ENCODE measurements at regions not wholly inside any gene's neighbourhood (a gene's known extent, or its start where the extent isn't known, plus 50 kb on each side); places are given as distances from the start of the nearest gene placed in this dataset.
"Not testable (repeated sequence)": the region's sequence is repeated elsewhere in the genome, so short reads cannot be mapped to it uniquely, and the experiment has no call there.

DNA sequence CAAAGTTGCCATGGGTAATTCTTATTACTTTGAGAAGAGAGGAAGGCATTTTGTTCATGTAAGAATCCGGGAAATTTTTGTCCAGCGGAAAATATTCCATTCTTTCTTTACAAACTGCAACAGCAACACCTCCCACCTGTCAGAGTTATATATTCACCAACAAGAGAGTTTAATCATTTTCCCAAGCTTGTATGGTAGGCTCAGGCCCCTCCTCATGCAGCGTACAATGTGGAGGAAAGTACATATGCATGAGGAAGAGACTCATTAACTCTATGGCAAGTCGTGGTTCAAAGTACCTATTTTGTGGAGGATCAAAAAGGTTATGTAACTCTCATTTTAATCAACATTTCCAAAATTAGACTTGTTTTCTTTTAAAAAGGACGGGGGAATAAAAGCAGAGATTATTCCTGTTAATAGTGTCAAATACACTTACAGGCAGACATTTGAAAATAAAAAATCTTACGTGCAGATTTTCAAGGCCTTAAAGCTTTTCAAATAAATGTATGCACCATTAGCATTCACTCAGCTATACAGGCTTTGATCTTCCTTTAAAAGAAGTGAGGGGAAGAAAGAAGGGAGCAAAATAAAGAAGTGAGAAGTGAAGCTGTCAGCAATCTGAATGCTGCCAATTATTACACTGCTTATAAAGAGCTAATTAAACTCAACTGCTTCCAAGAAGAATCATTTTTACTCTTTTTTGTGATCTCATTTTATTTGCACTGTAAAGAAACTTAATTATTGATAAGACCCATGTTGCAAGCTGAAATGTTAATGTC is 204.8 kb downstream of the FAT4 start:
- DNase-seq, result no peak

DNA sequence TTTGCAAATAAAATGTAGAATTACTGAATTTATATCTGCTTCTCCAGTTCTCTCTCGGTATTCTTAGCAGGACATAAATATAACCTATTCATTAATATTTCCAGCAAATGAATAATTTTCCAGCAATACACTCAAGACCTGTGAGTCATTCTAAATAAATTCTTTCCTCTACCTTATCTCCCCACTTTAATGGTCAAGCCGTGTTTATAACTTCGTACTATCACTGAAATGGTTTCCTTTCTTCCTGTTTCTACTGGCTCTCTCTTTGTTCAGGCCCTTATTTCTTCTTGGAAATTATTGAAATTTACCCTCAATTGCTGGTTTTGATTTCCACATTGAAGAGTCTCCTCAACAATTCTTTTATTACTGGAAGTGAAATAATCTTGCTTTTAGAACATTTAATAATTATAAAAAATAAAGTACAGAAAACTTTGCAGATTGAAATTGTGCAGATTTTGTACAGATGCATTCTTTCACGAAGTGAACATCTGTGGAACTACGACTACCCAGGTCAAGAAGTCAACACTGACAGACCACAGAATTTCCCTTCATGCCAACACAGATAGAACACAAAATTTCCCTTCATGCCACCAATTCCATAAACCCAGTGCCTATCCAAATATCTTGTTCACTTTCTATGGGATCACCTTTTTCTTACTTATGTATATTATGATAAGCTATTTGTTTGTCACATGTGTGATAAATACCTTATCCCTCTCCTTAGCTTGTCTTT is 205.7 kb downstream of the FAT4 start:
- no peak for DNase-seq

DNA sequence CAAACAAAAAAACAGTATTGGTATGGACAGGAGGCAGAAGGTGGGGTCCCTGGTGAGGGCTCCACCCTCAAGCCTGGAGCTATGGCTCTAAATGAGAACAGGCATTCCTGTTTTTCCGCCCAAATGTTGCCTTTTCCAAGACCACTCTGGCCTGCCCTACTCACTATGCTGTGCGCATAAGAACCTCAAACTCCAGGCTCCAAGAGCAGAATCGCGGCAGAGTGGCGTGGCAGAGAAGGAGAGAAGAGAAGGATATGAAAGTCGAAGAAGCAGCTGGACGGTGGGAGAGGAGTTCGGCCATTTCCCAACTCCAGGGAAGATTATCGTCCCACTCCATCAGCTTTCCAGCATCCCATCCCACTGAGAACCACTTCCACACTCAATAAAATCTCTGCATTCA is 207.8 kb downstream of the FAT4 start:
- DNase-seq, result no peak

DNA sequence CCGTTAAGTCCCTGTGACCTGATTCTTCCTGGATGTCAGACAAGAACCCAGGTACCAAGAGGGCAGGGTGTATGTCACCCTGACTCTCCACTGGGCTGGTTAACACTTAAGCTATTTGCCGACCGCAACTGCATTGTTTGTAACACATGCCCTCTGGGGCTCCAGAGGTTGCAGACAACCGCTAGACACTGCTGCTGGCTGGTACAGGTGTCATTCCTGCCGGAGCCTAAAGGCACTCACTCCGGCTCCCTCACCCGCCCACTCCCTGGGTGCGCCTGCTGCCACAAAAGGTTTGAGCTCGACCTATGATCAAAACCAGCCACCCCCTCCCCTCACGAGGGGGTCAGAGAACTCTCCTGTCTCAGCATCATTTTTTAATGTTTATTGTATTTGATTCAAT is 208.2 kb downstream of the FAT4 start:
- no peak for DNase-seq

DNA sequence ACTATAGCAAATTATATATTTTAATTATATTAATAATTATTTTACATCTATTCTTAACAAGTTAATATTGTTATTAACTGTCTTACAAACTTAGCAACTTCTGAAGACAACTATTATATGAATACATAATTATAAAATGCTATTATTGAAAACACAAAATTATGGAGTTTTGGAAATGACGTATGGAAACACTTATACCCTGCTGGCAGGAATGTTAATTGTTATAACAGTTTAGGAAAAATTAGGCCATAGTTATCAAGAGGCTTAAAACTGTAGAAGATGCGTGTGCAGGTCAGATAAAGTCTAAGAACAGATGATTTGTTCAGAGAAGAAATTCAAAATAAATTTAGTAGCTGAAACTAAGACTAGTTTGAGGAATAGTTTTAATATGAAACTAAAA is 211.7 kb downstream of the FAT4 start:
- DNase-seq, result no peak

DNA sequence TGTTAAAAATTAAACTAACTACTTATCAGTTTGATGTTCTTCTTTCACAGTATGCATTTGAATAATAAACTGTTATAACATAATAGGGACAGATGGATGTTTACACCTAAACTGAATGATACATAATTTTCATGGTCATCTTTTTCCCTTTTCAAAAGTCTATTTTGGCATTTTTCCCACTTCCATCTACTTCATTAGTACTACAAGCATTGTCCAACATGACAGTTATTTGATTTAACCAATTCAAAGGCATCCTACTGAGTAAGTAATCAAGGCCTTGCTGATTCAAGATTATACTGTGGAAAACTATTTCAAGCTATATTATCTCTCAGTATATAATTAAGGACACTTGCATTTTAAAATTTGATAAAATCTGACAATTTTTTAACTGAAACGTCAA is 212.9 kb downstream of the FAT4 start:
- peak; percentile 45 for DNase-seq

DNA sequence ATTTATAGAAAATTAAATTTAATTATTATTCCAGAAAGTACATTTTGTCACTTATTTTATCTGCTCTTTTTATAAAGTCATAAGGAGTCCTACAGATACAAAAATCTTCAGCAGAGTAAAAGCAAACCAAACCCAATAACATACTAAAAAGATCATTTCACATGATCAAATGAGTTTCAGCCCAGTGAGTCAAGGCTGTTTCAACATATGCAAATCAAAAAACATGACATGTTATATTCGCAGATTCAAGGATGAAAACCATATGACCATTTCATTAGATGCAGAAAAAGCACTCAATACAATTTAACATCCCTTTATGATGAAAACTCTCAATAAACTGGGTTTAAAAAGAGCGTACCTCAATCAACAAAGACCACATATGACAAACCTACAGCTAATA is 214.3 kb downstream of the FAT4 start:
- no peak for DNase-seq

DNA sequence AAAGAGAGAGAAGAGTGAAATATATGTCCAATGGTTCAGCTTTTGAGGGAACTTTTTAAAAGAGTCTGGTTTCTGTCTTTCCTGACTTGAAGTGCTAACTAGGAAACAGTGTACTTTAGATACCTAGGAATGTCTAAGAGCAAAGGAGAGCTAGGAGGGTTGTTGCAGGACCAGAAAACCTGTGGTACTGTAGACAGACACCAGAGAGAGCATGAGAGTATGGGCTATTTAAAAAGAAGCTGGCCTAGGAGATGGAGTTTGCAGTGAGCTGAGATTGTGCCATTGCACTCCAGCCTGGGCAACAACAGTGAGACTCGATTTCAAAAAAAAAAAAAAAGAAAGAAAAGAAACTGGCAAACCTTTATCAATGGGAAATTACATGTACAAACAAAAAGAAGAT is 223.9 kb downstream of the FAT4 start:
- DNase-seq, result no peak

DNA sequence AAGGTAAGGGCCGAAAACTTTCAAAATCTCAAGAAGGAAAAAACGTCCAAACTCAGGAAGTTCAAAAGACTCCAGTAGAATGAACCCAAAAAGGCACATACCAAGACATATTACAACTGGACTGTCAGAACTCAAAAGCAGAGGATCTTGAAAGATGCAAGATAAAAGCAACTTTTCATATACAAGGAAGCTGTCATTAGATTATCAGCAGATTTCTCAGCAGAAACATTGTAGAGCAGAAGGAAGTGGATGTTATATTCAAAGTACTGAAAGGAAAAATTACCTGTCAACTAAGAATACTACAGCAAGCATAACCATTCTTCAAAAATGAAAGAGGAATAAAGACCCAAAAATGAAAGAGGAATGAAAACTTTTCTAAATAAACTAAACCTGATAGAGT is 224.9 kb downstream of the FAT4 start:
- DNase-seq, result no peak

DNA sequence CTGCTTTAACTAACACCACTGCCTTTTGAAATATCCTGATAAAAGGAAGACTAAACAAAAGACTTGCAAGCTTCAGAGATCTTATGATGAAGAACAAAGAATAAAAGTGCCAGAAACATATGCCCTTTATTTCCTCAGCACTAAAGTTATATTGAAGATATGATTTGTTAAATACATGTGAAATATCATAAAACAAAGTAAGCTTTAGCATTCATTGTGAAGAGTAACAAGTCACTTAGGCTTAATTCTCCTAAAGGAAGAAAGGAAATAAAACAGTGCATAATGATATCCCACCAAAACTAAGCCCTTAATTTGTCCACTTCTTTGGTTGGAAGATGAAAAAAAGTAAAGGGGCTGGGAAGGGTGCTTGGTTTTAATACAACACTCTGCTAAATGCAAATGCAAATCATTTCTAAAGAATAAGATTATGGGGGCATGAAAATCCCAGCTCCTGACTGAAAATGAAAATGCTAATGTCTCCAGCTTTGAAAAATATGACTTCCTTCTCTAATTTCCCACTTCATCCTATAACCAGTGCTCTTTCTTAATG is 227.2 kb downstream of the FAT4 start:
- no peak for DNase-seq

DNA sequence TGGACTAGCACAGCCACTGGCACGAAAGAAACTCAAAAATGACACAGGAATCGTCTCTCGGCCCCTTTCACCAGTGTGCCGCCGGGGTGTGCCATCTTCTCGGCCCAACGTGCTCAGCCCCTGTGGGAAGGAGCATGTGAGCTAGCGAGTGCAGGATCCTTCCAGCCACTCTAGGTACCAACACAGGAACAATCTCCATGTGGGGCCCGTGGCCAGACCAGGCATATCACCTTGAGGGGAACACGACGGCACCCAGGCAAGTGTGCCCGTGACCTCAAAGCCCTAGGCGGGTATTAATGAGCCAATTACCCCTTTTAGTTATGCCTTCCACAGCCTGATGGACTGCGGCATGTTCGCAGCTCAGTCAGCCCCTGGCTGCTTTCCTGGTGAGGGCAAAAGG is 231.5 kb downstream of the FAT4 start:
- DNase-seq, result no peak

DNA sequence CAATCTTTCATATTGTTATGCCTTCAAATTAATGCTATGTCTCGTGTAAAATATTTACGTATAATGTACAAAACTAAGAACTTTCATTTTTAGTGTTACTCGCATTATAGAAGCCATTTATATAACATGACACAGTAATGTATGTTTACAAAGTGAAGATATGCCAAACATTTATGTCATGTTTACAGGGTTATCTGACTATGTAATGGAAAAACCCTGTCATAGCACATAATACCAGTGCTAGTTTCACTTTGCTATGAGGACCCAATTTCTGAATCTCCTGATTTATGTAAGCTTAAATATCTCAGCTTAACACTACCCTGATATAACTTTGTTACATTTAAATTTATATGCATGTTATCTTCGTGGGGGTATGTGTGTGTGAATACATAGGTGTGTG is 233.1 kb downstream of the FAT4 start:
- no peak for DNase-seq

DNA sequence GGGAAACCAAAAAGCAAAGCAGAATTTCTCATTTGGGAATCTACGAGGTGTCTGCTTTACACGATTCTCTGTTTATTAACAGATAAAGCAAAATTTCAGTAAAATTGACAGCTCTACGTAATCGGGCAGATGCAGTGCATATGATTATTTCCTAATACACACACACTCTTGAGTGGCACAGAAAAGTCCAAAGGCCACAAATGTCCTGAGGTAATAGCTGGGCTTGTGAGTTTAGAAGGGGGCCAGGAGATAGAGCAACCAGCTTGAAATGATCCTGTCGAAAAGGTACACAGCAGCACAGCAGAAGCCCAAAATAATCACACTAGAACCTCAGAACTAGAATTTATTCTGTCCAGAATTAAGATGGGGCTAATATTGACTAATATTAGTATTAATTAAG is 236.0 kb downstream of the FAT4 start:
- no peak for DNase-seq

DNA sequence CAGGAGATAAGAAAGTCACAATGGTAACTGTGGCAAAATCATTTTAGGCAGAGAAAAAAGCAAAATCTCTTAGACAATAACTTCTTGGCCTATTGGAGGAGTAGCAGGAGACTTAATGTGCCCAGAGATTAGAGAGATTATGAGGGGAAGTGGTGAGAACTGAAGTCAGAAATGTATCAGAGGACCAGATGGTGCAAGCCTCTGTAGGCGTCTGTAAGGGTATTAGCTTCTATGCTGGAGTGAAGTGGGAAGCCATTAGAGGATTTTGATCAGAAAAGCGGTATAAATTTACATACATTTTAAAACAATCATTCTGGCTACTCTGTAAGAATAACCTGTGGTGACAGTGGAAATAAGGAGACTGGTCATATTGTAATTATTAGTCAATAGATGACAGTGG is 236.7 kb downstream of the FAT4 start:
- no peak for DNase-seq

DNA sequence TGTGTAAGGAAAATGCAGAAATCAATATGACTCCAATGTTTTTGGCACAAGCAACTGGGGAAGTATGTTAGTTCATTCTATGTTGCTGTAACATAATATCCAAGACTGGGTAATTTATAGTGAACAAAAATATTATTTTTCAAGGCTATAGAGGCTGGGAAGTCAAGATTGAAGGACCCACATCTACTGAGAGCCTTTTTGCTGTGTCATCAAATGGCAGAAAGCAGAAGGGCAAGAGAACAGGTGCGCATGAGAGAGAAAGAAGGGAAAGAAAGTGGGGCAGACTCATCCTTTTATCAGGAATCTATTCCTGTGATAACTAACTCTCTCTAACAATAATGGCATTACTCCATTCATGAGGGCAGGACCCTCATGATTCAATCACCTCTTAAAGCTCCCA is 237.2 kb downstream of the FAT4 start:
- DNase-seq, result no peak

DNA sequence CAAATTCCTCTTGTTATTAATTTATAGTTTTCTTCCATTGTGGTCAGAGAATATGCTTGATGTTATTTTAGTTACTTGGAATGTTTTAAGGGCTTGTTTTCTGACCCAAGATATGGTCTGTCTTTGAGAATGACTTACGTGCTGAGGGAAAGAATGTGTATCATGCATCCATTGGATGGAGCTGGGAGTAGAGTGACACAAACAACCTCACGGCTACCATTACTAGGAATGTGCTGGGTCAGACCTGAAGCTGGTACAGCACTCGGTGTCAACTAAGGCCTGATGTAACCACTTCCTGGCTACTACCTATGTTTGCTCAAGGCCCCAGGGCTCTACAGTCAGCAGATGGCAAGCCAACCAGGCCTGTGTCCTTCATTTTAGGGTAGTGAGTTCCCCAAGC is 257.8 kb downstream of the FAT4 start:
- DNase-seq, result no peak

DNA sequence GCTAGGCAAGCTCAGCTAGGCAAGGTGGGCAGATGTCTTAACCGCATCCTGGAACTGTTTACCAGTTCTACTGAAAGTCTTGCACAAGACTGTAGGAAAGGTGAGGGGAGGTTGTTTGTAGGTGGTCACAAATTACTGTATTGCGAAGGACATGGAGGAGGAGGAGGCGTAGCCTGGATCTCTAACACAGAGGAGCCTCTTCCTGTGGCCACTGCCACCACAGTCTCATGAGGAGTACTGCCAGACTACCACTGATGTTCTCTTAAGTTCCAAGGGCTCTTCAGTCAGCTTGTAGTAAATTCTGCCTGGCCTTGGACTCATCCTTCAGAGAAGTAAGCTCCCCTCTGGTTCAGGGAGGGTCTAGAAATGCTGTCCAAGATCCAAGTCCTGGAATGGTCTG is 258.6 kb downstream of the FAT4 start:
- no peak for DNase-seq

DNA sequence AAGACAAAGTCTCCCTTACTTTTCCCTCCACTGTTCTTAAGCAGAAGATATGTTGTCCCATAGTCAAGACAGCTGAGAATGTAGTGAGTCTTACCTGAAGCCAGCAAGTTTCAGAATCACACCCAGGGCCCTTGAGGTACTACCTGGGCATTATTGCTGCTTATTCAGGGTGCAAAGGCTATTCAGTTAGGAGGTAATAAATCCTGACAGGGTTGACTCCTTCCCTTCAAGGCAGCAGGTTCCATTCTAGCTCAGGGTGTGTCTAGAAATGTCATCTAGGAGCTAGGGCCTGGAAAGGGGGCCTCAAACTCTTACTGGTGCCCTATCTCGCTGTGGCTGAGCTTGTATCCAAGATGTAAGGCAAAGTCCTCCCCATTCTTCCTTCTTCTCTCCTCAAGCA is 259.0 kb downstream of the FAT4 start:
- no peak for DNase-seq

DNA sequence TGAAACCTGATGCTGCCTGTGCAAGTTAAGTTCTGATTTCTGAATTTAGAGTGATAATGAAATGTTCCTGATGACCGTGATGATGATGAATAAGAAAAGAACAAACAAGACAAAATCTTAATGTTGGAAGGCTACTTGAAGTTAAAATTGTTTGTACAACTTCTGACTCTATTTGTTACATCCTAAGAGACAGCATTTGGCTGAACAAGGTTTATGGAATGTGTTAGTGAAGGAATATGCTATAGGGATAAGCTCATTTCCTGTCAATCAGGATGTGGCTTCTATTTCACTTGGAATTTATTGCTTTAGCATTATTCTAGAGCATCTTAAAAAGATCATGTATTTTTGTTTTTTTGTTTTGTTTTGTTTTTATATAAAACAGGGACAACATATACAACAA is 267.5 kb downstream of the FAT4 start:
- DNase-seq, result no peak

DNA sequence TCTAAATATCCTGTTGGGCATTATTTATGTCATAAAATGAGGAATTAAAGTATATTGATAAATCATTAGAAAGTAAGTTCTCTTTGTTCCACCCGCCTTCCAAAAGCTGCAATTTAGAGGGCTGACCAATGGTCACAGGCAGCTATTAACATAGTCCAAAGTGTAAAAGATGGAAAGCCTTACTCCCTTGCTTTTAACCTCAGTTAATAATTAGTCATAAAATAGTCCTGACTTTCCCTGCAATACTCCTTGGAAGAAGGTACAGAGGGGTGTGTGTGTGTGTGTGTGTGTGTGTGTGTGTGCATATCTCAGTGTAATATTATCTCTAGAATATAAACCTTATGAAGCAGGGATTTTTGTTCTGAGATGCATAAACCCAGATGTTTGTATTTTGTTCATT is 275.4 kb downstream of the FAT4 start:
- DNase-seq, result no peak

DNA sequence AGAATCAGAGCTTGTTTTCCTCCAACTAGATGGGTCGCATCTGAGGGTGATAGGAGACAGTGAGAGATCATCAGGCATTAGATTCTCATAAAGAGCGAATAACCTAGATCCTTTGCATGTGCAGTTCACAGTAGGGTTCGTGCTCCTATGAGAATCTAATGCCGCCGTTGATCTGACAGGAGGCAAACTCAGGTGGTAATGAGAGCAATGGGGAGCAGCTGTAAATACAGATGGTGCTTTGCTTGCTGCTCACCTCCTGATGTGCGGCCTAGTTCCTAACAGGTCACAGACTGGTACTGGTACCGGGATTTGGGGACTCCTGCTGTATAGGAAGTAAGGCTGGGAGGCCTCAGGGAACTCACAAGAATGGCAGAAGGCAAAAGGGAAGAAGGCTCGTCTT is 276.5 kb downstream of the FAT4 start:
- DNase-seq, result no peak

DNA sequence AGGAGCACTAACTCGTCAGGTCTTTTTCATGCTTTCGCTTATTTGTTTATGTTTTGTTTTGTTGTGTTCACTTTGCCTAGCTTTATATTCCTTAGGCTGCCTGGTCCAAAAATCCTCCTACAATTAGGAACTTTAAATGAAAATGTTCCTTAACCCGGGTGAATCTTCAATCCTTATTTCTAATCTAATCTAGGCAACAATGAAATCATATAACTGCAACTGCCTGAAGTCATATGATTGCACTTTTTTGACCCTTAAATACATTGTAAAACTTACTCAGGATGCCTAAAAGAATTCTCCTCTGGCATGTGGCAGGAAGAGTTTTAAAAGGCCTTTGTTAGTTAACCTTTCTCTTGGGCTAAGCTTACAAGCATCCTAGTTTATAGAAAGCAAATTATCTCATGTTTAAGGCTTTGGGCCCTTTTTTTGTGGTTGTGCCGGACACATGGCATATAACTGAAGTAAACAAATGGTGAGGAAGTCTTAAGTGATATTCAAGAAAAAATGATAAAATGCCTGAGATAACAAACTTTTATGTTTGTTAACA is 279.4 kb downstream of the FAT4 start:
- DNase-seq, result no peak

DNA sequence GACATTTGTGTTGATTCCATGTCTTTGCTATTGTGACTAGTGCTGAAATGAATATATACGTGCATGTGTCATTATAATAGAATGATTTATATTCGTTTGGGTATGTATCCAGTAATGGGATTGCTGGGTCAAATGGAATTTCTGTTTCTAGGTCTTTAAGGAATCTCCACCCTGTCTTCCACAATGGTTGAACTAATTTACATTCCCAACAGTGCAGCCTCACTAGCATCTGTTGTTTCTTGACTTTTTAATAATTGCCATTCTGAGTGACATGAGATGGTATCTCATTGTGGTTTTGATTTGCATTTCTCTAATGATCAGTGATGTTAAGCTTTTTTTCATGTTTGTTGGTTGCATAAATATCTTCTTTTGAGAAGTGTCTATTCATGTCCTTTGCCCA is 291.2 kb downstream of the FAT4 start:
- DNase-seq, result not testable (repeated sequence)

All from NCI-H748 treated with DMSO at 0.1 percent for 48 hours (cell line).